ENCODE measurements at regions not wholly inside any gene's neighbourhood (a gene's known extent, or its start where the extent isn't known, plus 50 kb on each side); places are given as distances from the start of the nearest gene placed in this dataset.
"Not testable (repeated sequence)": the region's sequence is repeated elsewhere in the genome, so short reads cannot be mapped to it uniquely, and the experiment has no call there.

DNA sequence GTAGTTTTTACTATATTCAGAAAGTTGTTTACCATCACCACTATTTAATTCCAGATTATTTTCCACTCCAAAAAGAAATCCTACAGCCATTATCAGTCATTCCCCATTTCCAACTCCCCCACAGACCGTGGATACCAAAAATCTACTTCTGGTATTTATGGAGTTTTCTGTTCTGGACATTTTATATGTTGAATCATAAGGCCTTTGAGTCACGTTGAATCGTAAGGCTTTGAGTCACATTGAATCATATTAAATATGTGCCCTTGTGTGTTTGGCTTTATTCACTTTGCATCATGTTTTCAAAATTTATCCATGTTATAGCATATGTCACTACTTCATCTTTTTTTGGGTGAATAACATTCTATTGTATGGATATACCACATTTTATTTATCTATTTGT is 454.1 kb upstream of the NUDT12 start:
- ChIA-PET POLR2A (no interaction called here), CTCF (no interaction called here)

DNA sequence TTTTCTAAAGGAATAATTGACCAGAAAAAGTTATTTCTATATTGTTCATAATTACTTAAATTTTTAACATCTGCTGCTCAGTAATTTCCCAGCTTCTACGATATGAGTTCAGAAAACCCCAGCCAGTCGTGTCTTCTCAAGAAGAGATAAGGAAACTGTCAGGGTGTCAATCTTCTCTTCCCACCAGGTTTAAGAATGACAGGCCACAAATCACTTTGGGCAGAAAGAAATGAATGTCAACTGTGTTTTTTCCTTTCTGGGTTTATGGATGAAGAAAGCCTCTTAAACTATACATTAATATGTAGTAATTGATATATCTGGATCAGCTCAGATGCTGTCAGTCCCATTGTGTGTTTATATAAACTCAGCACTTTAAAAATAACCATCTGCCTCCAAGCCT is 453.2 kb upstream of the NUDT12 start:
- CTCF ChIA-PET = no interaction called here
- POLR2A ChIA-PET = no interaction called here

GRCh38 chr5:104002783-104003182 is 440.2 kb upstream of the NUDT12 start:
- POLR2A ChIA-PET = not testable (repeated sequence)

GRCh38 chr5:104001136-104001535 is 438.5 kb upstream of the NUDT12 start:
- CTCF ChIA-PET = no interaction called here
- POLR2A ChIA-PET = no interaction called here

More at GRCh38 chr5:104002783-104003182, 440.2 kb upstream of the NUDT12 start:
- CTCF ChIA-PET = not testable (repeated sequence)

GRCh38 chr5:103993031-103993430 is 430.4 kb upstream of the NUDT12 start:
- ChIA-PET CTCF (no interaction called here), POLR2A (no interaction called here)

- POLR2A ChIA-PET = no interaction called here
- CTCF ChIA-PET = no interaction called here
These were observed 427.5 kb upstream of the NUDT12 start for GRCh38 chr5:103990064-103990463.

DNA sequence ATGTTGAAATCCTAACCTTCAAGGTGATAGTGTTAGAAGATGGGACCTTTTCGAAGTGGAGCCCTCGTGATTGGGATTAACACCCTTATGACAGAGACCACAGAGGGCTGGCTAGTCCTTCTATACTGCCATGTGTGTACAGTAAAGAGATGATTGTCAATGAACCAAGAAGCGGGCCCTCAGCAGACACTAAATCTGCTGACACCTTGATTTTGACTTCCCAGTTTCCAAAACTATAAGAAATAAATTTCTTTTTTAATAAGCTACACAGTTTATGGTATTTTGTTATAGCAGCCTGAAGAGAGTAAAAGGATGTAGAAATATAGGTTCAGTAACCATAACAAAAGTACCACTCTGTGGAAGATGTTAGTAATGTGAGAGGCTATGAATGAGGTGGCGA is 419.0 kb upstream of the NUDT12 start:
- CTCF ChIA-PET = no interaction called here
- POLR2A ChIA-PET = no interaction called here

DNA sequence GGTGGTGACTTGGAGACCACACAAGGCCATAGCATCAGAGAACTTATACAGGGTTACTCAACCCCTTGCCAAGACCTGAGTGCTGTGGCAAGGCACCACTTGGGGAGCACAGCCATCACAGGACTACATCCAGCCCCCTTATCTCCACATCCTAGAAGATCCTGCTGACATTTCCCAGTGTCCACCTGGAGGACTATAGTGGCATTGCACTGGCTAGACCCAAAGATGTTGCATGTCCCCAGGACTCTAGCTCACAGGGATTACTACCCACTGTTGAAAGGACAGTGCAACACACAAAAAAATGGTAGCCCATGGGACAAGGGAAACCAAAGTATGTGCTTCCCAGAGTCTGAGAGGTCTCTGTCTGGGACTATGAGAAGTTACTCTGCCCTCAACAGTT is 411.1 kb upstream of the NUDT12 start:
- CTCF ChIA-PET = no interaction called here
- POLR2A ChIA-PET = no interaction called here

GRCh38 chr5:103966295-103966694 is 403.7 kb upstream of the NUDT12 start:
- CTCF ChIA-PET, POLR2A ChIA-PET: not testable (repeated sequence)

DNA sequence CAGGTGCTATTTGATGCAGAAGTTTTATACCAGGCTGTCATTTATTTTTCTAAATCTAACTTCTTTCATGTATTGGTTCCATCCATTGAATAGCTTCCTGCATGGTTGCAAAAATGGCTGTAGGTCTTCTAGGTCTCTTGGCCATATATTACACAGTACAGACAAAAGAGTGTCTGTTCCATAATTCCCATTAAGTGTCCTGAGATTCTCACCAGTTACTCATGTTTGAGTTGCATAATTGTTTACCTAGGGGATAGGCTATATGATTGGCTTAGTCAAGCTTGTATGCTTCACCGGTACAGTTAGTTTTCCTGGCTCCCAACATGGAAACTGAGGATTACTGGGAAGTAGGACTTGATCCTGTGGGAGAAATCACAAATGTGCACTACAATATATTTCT is 399.4 kb upstream of the NUDT12 start:
- ChIA-PET POLR2A (no interaction called here), CTCF (no interaction called here)

- CTCF ChIA-PET = no interaction called here
- POLR2A ChIA-PET = no interaction called here
These were observed 391.2 kb upstream of the NUDT12 start for GRCh38 chr5:103953601-103954382.

DNA sequence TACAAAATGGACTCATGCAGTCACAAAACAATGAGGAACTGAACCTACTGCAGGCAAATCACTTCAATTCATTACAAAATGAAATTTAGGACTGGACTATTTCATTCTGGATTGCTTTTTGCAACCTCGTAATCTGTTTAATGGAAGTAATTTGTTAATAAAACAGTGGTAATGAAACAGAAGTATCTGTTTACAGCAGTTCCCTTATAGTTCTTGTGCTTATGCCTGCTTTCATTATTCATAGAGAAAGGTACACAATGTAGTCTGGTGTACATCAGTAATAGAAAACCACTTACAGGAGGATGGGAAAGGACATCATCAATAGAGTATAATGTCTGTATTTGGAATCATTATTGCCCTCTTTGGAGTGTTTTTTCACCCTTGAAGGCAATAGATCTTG is 389.2 kb upstream of the NUDT12 start:
- POLR2A ChIA-PET = no interaction called here
- CTCF ChIA-PET = no interaction called here

GRCh38 chr5:103943230-103943629 is 380.6 kb upstream of the NUDT12 start:
- CTCF ChIA-PET = no interaction called here
- POLR2A ChIA-PET = no interaction called here

DNA sequence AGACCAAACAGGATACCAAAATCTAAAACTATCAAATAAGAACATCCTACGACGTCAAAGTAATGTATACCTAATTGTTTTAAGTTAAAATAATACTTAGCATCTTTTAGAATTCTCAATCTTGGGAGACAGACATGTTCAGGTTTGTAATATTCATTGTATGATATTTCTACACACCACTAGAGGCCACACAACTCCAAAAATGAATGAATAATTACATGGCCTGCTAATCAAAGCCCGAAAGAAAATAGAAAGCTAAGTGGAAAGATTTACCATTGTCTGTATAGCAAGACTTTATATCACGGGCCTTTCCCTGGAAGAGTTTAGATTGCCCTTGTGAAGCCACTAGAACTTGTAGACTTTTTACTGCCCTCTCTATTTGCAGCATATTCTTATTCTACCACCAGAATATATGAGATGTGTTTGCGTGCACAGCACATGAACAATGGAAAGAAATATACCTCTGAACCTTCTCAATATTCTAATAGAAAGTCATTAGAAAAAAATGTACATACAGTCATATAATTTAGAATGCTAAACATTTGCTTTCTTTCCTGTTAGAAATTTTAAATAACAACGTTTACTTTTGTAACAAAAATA is 380.1 kb upstream of the NUDT12 start:
- ChIA-PET CTCF (no interaction called here), POLR2A (no interaction called here)

- ChIA-PET CTCF (no interaction called here), POLR2A (no interaction called here)
These were observed 379.0 kb upstream of the NUDT12 start for GRCh38 chr5:103941596-103941995.

- ChIA-PET POLR2A (no interaction called here), CTCF (no interaction called here)
These were observed 375.6 kb upstream of the NUDT12 start for GRCh38 chr5:103938146-103938695.

- CTCF ChIA-PET = no interaction called here
- POLR2A ChIA-PET = no interaction called here
These were observed 366.9 kb upstream of the NUDT12 start for GRCh38 chr5:103929338-103930013.

- POLR2A ChIA-PET = no interaction called here
These were observed 365.1 kb upstream of the NUDT12 start for GRCh38 chr5:103927739-103928138.

GRCh38 chr5:103923616-103924168 is 361.1 kb upstream of the NUDT12 start:
- POLR2A ChIA-PET = no interaction called here
- CTCF ChIA-PET = no interaction called here

More at GRCh38 chr5:103927739-103928138, 365.1 kb upstream of the NUDT12 start:
- CTCF ChIA-PET = no interaction called here

DNA sequence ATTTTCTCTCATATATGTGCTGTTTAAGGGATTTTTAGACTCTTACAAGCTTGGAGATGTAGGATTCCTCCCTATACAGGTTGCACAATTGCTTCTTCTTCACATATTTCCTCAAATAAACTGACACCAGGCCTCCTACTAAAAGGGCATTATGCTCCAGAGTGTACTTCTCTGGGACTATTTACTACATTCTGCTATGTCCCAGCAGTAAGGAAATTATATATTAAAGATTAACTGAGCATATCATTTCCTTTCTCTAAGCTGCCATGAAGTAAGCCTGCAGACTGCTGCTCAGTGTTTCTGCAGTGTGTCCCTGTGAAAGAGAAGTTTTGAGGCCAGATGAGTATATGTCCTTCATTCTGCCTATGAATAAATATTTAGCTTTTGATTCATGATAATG is 356.9 kb upstream of the NUDT12 start:
- ChIA-PET CTCF (no interaction called here), POLR2A (no interaction called here)
